ENCODE measurements at regions not wholly inside any gene's neighbourhood (a gene's known extent, or its start where the extent isn't known, plus 50 kb on each side); places are given as distances from the start of the nearest gene placed in this dataset.

- intact Hi-C loops (cut with DNase I; ENCODE audit: low total_unique reads), result no loop called here
- 0 to 100% (median 94%) methylated on average over 1 of the region's 1 CpG for WGBS, 5 donors
- Histone ChIP-seq H3K9me3 (peaks cover 0 to 26% (median 17%) of the 10 kb centered on the region in 8 donors), H3K27me3 (replicated peaks in 1 of 7) (no peaks in the 10 kb centered on the region), H3K4me1 (peaks cover 0 to 15% (median 3%) of the 10 kb centered on the region in 6 donors), H3K27ac (no peak overlapping the region), H3K36me3 (no peaks in the 10 kb centered on the region), H3K4me3 (no peak overlapping the region)
- no peak for DNase-seq
- no peak for TF ChIP-seq POLR2A (IDR thresholded peaks at IDR 0.05)
- no peak for TF ChIP-seq CTCF (IDR thresholded peaks at IDR 0.05 in 8 of 11, conservative IDR thresholded peaks at IDR 0.05 in 3 of 11)
- TF ChIP-seq POLR2AphosphoS5 (IDR thresholded peaks at IDR 0.05), result no peak
Measured at GRCh38 chr6:12436683-12437082, 146.5 kb downstream of the EDN1 start.

- Histone ChIP-seq H3K36me3 (no peaks in the 10 kb centered on the region), H3K9me3 (peaks cover 0 to 14% (median 8%) of the 10 kb centered on the region in 8 donors), H3K27ac (no peak overlapping the region), H3K4me1 (peaks cover 0 to 15% (median 3%) of the 10 kb centered on the region in 6 donors), H3K27me3 (replicated peaks in 1 of 7) (no peaks in the 10 kb centered on the region), H3K4me3 (no peak overlapping the region)
- intact Hi-C loops (cut with DNase I; ENCODE audit: low total_unique reads), result no loop called here
- DNase-seq, result no peak
- no peak for TF ChIP-seq POLR2A (IDR thresholded peaks at IDR 0.05)
- no peak for TF ChIP-seq CTCF (IDR thresholded peaks at IDR 0.05 in 8 of 11, conservative IDR thresholded peaks at IDR 0.05 in 3 of 11)
- no peak for TF ChIP-seq POLR2AphosphoS5 (IDR thresholded peaks at IDR 0.05)
Measured at GRCh38 chr6:12439296-12439695, 149.1 kb downstream of the EDN1 start.

- Histone ChIP-seq H3K27me3 (replicated peaks in 1 of 7) (peaks cover 0 to 5% (median 0%) of the 10 kb centered on the region in 7 donors), H3K4me3 (no peak overlapping the region), H3K36me3 (no peaks in the 10 kb centered on the region), H3K9me3 (peaks cover 0 to 6% (median 0%) of the 10 kb centered on the region in 8 donors), H3K27ac (no peak overlapping the region), H3K4me1 (peaks cover 0 to 8% (median 3%) of the 10 kb centered on the region in 6 donors)
- intact Hi-C loops (cut with DNase I; ENCODE audit: low total_unique reads), result no loop called here
- WGBS, 5 donors, result 84 to 93% (median 87%) methylated on average over 3 of the region's 3 CpGs
- no peak for DNase-seq
- TF ChIP-seq POLR2A (IDR thresholded peaks at IDR 0.05) (no peak), POLR2AphosphoS5 (IDR thresholded peaks at IDR 0.05) (no peak), CTCF (IDR thresholded peaks at IDR 0.05 in 8 of 11, conservative IDR thresholded peaks at IDR 0.05 in 3 of 11) (no peak)
Measured at GRCh38 chr6:12440981-12441380, 150.8 kb downstream of the EDN1 start.

- H3K27me3 ChIP-seq (replicated peaks in 1 of 7), result peaks cover 0 to 5% (median 0%) of the 10 kb centered on the region in 7 donors
- H3K27ac ChIP-seq, result no peak overlapping the region
Measured at GRCh38 chr6:12442455-12442854, 152.3 kb downstream of the EDN1 start.

More at GRCh38 chr6:12442455-12442854, 152.3 kb downstream of the EDN1 start:
- Histone ChIP-seq H3K4me3 (no peak overlapping the region), H3K9me3 (peaks cover 0 to 6% (median 0%) of the 10 kb centered on the region in 8 donors), H3K4me1 (no peaks in the 10 kb centered on the region), H3K36me3 (no peaks in the 10 kb centered on the region)
- 78 to 89% (median 85%) methylated on average over 4 of the region's 4 CpGs for WGBS, 5 donors
- no peak for TF ChIP-seq POLR2A (IDR thresholded peaks at IDR 0.05)
- no peak for TF ChIP-seq POLR2AphosphoS5 (IDR thresholded peaks at IDR 0.05)
- TF ChIP-seq CTCF (IDR thresholded peaks at IDR 0.05 in 8 of 11, conservative IDR thresholded peaks at IDR 0.05 in 3 of 11), result no peak
- DNase-seq, result no peak
- intact Hi-C loops (cut with DNase I; ENCODE audit: low total_unique reads), result no loop called here

All from spleen (tissue), 11 donors.